ENCODE measurements at regions not wholly inside any gene's neighbourhood (a gene's known extent, or its start where the extent isn't known, plus 50 kb on each side); places are given as distances from the start of the nearest gene placed in this dataset.

- TF ChIP-seq POLR2A (IDR thresholded peaks at IDR 0.05; ENCODE audit: low read depth, low read length): no peak
- no peak for TF ChIP-seq POLR2AphosphoS5 (IDR thresholded peaks at IDR 0.05; ENCODE audit: low read depth, low read length)
Measured at GRCh38 chr6:48229841-48230240, 118.8 kb upstream of the PTCHD4 start.
